T-helper 2 cell (primary cell): ENCODE measurements at regions not wholly inside any gene's neighbourhood (a gene's known extent, or its start where the extent isn't known, plus 50 kb on each side); places are given as distances from the start of the nearest gene placed in this dataset.
"Not testable (repeated sequence)": the region's sequence is repeated elsewhere in the genome, so short reads cannot be mapped to it uniquely, and the experiment has no call there.

Experiments used
- DNase-seq, 5 experiments: peaks; one replicate each; pipeline versions ENCODE4 v3.0.0 to v3.0.0-alpha.2; 2012 to 2022

GRCh38 chr1:29590583-29591565 is 354.6 kb downstream of the PTPRU start:
- no peak for DNase-seq

GRCh38 chr1:29589716-29590115 is 353.4 kb downstream of the PTPRU start:
- not testable (repeated sequence) for DNase-seq

- DNase-seq, result no peak
Measured at GRCh38 chr1:29586991-29587745, 350.8 kb downstream of the PTPRU start.

GRCh38 chr1:29586215-29586614 is 349.9 kb downstream of the PTPRU start:
- DNase-seq, result no peak

- no peak for DNase-seq
Measured at GRCh38 chr1:29585656-29586055, 349.3 kb downstream of the PTPRU start.

GRCh38 chr1:29585201-29585600 is 348.9 kb downstream of the PTPRU start:
- DNase-seq, result no peak

GRCh38 chr1:29584776-29585175 is 348.5 kb downstream of the PTPRU start:
- DNase-seq, result no peak

GRCh38 chr1:29584362-29584761 is 348.0 kb downstream of the PTPRU start:
- no peak for DNase-seq

- no peak for DNase-seq
Measured at GRCh38 chr1:29583727-29584126, 347.4 kb downstream of the PTPRU start.

GRCh38 chr1:29581256-29581655 is 344.9 kb downstream of the PTPRU start:
- no peak for DNase-seq

- DNase-seq, result no peak
Measured at GRCh38 chr1:29579821-29580425, 343.6 kb downstream of the PTPRU start.

- DNase-seq, result no peak
Measured at GRCh38 chr1:29577512-29577911, 341.2 kb downstream of the PTPRU start.

- no peak for DNase-seq
Measured at GRCh38 chr1:29576510-29576909, 340.2 kb downstream of the PTPRU start.

- no peak for DNase-seq
Measured at GRCh38 chr1:29575826-29576225, 339.5 kb downstream of the PTPRU start.

- no peak for DNase-seq
Measured at GRCh38 chr1:29575277-29575676, 339.0 kb downstream of the PTPRU start.

- DNase-seq, result no peak
Measured at GRCh38 chr1:29574871-29575270, 338.5 kb downstream of the PTPRU start.

- DNase-seq, result no peak
Measured at GRCh38 chr1:29569971-29570634, 333.8 kb downstream of the PTPRU start.

GRCh38 chr1:29567257-29567656 is 330.9 kb downstream of the PTPRU start:
- no peak for DNase-seq

- no peak for DNase-seq
Measured at GRCh38 chr1:29565490-29565889, 329.2 kb downstream of the PTPRU start.

- DNase-seq, result no peak
Measured at GRCh38 chr1:29563571-29563970, 327.2 kb downstream of the PTPRU start.

- no peak for DNase-seq
Measured at GRCh38 chr1:29563092-29563491, 326.8 kb downstream of the PTPRU start.

- DNase-seq, result no peak
Measured at GRCh38 chr1:29559056-29559455, 322.7 kb downstream of the PTPRU start.
